Neutrophil (primary cell): ENCODE measurements at regions not wholly inside any gene's neighbourhood (a gene's known extent, or its start where the extent isn't known, plus 50 kb on each side); places are given as distances from the start of the nearest gene placed in this dataset.
"Not testable (repeated sequence)": the region's sequence is repeated elsewhere in the genome, so short reads cannot be mapped to it uniquely, and the experiment has no call there.

Source experiments
- H3K27ac ChIP-seq: fragments of 200-600 bp; sonication (generic); 2 replicates; pipeline ENCODE4 v1.5.1; 2016; ENCODE audit warnings: mild to moderate bottlenecking, moderate library complexity
- H3K27me3 ChIP-seq: fragments of 200-600 bp; sonication (generic); 2 replicates; pipeline ENCODE4 v1.6.0; 2016; ENCODE audit warnings: mild to moderate bottlenecking
- H3K36me3 ChIP-seq: fragments of 200-600 bp; sonication (generic); 2 replicates; pipeline ENCODE4 v1.5.1; 2017
- H3K4me1 ChIP-seq, 2 experiments: fragments of 200-600 bp in 1 of 2; sonication (generic) in 1 of 2; 1 replicate in 1 of 2; 2 replicates in 1 of 2; pipeline versions ENCODE4 v1.5.1 to v1.6.1; 2013 to 2016; ENCODE audit warnings: low read depth in 1 of 2, low read length in 1 of 2, mild to moderate bottlenecking in 1 of 2, moderate library complexity in 1 of 2; ENCODE audit not compliant: control insufficient read depth in 1 of 2, insufficient read depth in 1 of 2
- H3K4me3 ChIP-seq, 2 experiments: fragments of 200-600 bp in 1 of 2; sonication (generic) in 1 of 2; 1 replicate in 1 of 2; 2 replicates in 1 of 2; pipeline ENCODE4 v1.5.1; 2013 to 2016; ENCODE audit warnings: low read depth in 1 of 2, low read length in 1 of 2, mild to moderate bottlenecking in 1 of 2, moderate library complexity in 1 of 2
- H3K9me3 ChIP-seq: fragments of 200-600 bp; sonication (generic); 2 replicates; pipeline ENCODE4 v1.5.1; 2016
- CTCF ChIP-seq: fragments of 200-600 bp; sonication (generic); IDR thresholded peaks from 2 replicates; pipeline ENCODE4 v1.5.1; 2016; ENCODE audit warnings: antibody characterized with exemption

- Histone ChIP-seq H3K9me3 (peaks cover 11% of the 10 kb centered on the region), H3K27me3 (no peaks in the 10 kb centered on the region), H3K4me1 (no peaks in the 10 kb centered on the region), H3K36me3 (no peaks in the 10 kb centered on the region), H3K27ac (no peak overlapping the region), H3K4me3 (no peak overlapping the region)
- no peak for TF ChIP-seq CTCF
Measured at GRCh38 chr7:130854481-130854880, 120.5 kb upstream of the KLF14 start.

GRCh38 chr7:130856866-130857265 is 122.9 kb upstream of the KLF14 start:
- Histone ChIP-seq H3K9me3 (peaks cover 11% of the 10 kb centered on the region), H3K4me3 (no peak overlapping the region), H3K27me3 (no peaks in the 10 kb centered on the region), H3K4me1 (no peaks in the 10 kb centered on the region), H3K36me3 (no peaks in the 10 kb centered on the region), H3K27ac (no peak overlapping the region)
- no peak for TF ChIP-seq CTCF

GRCh38 chr7:130860832-130861231 is 126.8 kb upstream of the KLF14 start:
- H3K4me1 ChIP-seq, H3K4me3 ChIP-seq, H3K36me3 ChIP-seq, H3K27ac ChIP-seq, H3K27me3 ChIP-seq: not testable (repeated sequence)
- H3K9me3 ChIP-seq: peaks cover 11% of the 10 kb centered on the region

GRCh38 chr7:130865408-130866236 is 131.6 kb upstream of the KLF14 start:
- TF ChIP-seq CTCF: no peak
- peaks cover 27% of the 10 kb centered on the region for H3K36me3 ChIP-seq
- H3K27ac ChIP-seq: no peak overlapping the region

GRCh38 chr7:130867039-130867438 is 133.0 kb upstream of the KLF14 start:
- no peak overlapping the region for H3K4me3 ChIP-seq
- H3K27me3 ChIP-seq: no peaks in the 10 kb centered on the region
- H3K4me1 ChIP-seq: no peaks in the 10 kb centered on the region
- no peak overlapping the region for H3K27ac ChIP-seq
- no peak for TF ChIP-seq CTCF
- no peaks in the 10 kb centered on the region for H3K9me3 ChIP-seq
- H3K36me3 ChIP-seq: peaks cover 31% of the 10 kb centered on the region

More at GRCh38 chr7:130865408-130866236, 131.6 kb upstream of the KLF14 start:
- no peaks in the 10 kb centered on the region for H3K9me3 ChIP-seq
- no peaks in the 10 kb centered on the region for H3K27me3 ChIP-seq
- no peaks in the 10 kb centered on the region for H3K4me1 ChIP-seq
- no peak overlapping the region for H3K4me3 ChIP-seq

- Histone ChIP-seq H3K4me3 (no peak overlapping the region), H3K9me3 (no peaks in the 10 kb centered on the region), H3K4me1 (no peaks in the 10 kb centered on the region), H3K36me3 (peaks cover 35% of the 10 kb centered on the region), H3K27ac (no peak overlapping the region), H3K27me3 (no peaks in the 10 kb centered on the region)
- no peak for TF ChIP-seq CTCF
Measured at GRCh38 chr7:130867581-130868136, 133.7 kb upstream of the KLF14 start.
